Nephron (organoid): ENCODE measurements at regions not wholly inside any gene's neighbourhood (a gene's known extent, or its start where the extent isn't known, plus 50 kb on each side); places are given as distances from the start of the nearest gene placed in this dataset.
"Not testable (repeated sequence)": the region's sequence is repeated elsewhere in the genome, so short reads cannot be mapped to it uniquely, and the experiment has no call there.

Source experiments
- H3K27ac Mint-ChIP-seq, 3 experiments: 2 replicates each; pipeline ENCODE4 v1.8.0; 2020; ENCODE audit warnings: mixed read lengths in 3 of 3, mild to moderate bottlenecking in 2 of 3, moderate library complexity in 1 of 3
- H3K27me3 Mint-ChIP-seq: 2 replicates; pipeline ENCODE4 v1.8.0; 2021; ENCODE audit warnings: low read depth, mild to moderate bottlenecking, moderate library complexity, mixed read lengths
- H3K36me3 Mint-ChIP-seq: 2 replicates; pipeline ENCODE4 v1.8.0; 2020; ENCODE audit warnings: low read depth, mixed read lengths
- H3K4me1 Mint-ChIP-seq: 2 replicates; pipeline ENCODE4 v1.8.0; 2020; ENCODE audit warnings: mixed read lengths
- H3K4me3 Mint-ChIP-seq, 3 experiments: 2 replicates each; pipeline ENCODE4 v1.8.0; 2020; ENCODE audit warnings: mild to moderate bottlenecking in 3 of 3, mixed read lengths in 3 of 3, moderate library complexity in 2 of 3
- H3K9me3 Mint-ChIP-seq: 2 replicates; pipeline ENCODE4 v1.8.0; 2020; ENCODE audit warnings: mixed read lengths
- TF ChIP-seq, protein P1 (sequence below), 3 experiments: fragments of 200-600 bp; sonication (generic); IDR thresholded peaks; one replicate each; pipeline ENCODE4 v1.5.0; 2021; ENCODE audit warnings: antibody characterized with exemption in 3 of 3; ENCODE audit not compliant: unreplicated experiment in 3 of 3

DNA sequence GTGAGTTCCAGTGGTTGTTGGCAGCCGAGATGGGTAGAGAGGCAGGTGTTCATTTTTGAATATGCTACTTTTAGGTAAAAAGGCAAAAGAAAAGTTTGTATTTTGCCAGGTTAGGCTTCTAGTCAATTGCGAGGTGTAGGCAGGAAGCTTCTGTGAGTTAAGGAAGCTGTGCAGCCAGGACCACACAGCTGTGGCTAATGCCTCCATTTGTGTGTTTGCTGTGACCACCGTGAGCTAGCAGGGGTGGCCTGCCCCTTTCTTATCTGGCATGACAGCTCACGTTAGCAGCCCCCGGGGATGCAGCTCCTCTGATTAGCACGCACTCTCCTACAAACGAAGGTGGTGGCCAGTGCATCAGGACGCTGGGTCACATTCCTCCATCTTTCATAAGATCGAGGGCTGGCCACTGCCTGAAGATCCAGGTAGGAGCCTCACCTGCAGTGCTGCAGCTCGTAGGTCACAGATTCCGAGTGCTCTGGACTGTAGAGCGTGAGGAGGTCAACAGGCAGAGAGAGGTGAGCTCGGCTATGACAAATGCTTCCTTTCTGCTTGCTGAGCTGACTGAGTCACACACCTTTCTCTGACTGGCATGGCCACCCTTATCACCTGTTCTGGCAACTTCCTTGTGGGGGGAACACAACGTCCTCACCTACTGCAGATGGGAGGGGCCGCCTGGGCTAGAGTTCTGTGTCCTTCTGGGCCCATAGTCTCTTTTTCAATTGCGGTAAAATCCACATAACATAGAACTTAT is 244.4 kb downstream of the HS3ST3B1 start:
- no peaks in the 10 kb centered on the region for H3K4me1 Mint-ChIP-seq
- no peaks in the 10 kb centered on the region for H3K36me3 Mint-ChIP-seq
- H3K27me3 Mint-ChIP-seq, result no peaks in the 10 kb centered on the region
- TF ChIP-seq, protein P1, sequence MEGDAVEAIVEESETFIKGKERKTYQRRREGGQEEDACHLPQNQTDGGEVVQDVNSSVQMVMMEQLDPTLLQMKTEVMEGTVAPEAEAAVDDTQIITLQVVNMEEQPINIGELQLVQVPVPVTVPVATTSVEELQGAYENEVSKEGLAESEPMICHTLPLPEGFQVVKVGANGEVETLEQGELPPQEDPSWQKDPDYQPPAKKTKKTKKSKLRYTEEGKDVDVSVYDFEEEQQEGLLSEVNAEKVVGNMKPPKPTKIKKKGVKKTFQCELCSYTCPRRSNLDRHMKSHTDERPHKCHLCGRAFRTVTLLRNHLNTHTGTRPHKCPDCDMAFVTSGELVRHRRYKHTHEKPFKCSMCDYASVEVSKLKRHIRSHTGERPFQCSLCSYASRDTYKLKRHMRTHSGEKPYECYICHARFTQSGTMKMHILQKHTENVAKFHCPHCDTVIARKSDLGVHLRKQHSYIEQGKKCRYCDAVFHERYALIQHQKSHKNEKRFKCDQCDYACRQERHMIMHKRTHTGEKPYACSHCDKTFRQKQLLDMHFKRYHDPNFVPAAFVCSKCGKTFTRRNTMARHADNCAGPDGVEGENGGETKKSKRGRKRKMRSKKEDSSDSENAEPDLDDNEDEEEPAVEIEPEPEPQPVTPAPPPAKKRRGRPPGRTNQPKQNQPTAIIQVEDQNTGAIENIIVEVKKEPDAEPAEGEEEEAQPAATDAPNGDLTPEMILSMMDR (IDR thresholded peaks at IDR 0.05; ENCODE audit: unreplicated experiment in 3 of 3), result no peak
- H3K9me3 Mint-ChIP-seq, result peaks cover 4% of the 10 kb centered on the region
- H3K27ac Mint-ChIP-seq, result no peak overlapping the region
- no peak overlapping the region for H3K4me3 Mint-ChIP-seq

DNA sequence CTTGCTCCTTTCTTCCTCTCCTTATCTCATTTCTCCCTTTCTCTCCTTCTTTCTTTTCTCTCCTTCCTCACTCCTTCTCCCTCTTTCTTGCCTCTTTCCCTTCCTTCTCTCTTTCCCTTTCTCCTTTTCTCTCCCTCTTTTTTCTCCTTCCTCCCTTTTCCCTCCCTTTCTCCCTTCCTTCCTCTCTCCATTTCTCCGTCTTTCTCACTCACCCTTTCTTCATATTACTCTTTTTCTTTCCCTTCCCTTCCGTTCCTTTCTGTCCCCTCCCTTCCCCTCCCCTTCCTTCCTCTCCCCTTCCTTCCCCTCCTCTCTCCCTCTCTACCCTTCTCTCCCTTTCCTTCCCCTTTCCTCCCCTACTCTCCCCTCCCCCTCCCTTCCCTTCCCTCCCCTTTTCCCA is 240.8 kb downstream of the HS3ST3B1 start:
- Mint-ChIP-seq H3K36me3 (no peaks in the 10 kb centered on the region), H3K27ac (no peak overlapping the region), H3K9me3 (peaks cover 17% of the 10 kb centered on the region), H3K27me3 (no peaks in the 10 kb centered on the region), H3K4me3 (no peak overlapping the region), H3K4me1 (no peaks in the 10 kb centered on the region)
- TF ChIP-seq, protein P1 (IDR thresholded peaks at IDR 0.05; ENCODE audit: unreplicated experiment in 3 of 3), result no peak

DNA sequence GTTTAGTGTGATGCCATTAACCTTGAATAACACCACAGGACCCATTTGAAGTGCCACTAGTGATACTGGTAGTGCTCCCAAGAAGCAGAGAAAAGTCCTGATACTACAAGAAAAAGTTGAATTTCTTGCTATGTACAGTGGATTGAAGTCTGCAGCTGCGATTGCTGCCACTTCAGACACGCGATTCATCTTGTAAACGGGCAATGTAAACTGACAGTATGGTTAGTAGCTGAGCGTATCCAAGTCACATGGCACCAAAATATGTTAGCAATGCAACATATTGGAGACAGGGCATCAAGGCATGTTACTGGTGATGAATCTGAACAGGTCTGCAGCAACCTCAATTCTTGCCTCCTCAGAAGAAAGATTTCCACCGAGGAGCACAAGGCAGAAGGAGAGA is 238.9 kb downstream of the HS3ST3B1 start:
- Mint-ChIP-seq H3K27me3 (no peaks in the 10 kb centered on the region), H3K4me3 (no peak overlapping the region), H3K27ac (no peak overlapping the region), H3K36me3 (no peaks in the 10 kb centered on the region), H3K9me3 (peaks cover 21% of the 10 kb centered on the region), H3K4me1 (no peaks in the 10 kb centered on the region)
- TF ChIP-seq, protein P1 (IDR thresholded peaks at IDR 0.05; ENCODE audit: unreplicated experiment in 3 of 3), result no peak

DNA sequence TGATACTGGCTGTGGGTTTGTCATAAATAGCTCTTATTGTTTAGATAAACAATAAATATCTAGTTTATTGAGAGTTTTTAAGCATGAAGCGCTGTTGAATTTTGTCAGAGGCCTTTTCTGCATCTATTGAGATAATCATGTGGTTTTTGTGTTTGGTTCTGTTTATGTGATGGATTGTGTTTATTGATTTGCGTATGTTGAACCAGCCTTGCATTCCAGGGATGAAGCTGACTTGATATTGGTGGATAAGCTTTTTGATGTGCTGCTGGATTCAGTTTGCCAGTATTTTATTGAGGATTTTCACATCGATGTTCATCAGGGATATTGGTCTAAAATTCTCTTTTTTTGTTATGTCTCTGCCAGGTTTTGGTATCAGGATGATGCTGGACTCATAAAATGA is 231.4 kb downstream of the HS3ST3B1 start:
- H3K4me3 Mint-ChIP-seq, H3K27ac Mint-ChIP-seq, H3K27me3 Mint-ChIP-seq, H3K4me1 Mint-ChIP-seq: not testable (repeated sequence)
- Mint-ChIP-seq H3K9me3 (peaks cover 40% of the 10 kb centered on the region), H3K36me3 (peaks cover 17% of the 10 kb centered on the region)

DNA sequence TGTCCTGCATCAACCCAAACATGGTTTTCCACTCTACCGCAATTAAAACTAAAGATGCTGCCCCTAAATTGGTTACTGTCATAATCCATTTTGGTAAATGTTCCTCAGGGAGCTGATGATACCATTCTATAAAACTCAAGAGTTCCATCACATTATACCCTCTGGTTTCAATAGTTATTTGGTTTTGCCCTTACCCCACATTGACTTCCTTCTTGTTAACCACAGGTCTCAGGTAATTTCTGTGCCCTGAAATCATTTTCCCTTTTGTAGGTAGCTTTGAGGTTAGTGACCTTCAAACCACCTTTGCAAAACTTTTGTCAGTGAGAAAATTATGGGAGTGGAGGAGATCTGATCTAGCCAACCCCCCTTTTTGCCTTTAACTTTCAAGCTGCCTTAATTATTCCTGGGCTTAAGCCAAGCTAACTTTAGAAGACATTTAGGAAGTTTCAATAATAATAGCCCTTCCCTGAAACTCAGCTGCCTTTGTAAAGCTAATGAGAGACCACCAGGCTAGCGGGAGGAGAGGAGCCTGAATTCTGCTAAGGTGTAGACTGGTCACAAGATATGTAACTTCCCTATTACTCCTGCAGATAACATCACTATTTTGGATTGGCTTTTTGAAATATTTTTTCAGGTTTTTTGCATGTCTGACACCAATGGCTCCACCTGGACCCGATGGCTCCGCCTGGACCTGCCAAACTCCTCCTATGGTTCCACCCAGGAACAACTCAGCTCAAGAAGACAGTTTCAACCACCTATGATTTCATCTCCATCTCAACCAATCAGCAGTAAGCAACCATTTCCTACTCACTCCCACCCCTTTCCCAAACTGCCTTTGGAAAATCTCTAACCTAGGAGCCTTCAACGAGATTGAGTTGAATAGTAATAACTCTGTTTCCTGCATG is 224.9 kb downstream of the HS3ST3B1 start:
- H3K9me3 Mint-ChIP-seq, result peaks cover 6% of the 10 kb centered on the region
- H3K27me3 Mint-ChIP-seq, result peaks cover under 1% of the 10 kb centered on the region
- H3K4me3 Mint-ChIP-seq, result no peak overlapping the region
- H3K4me1 Mint-ChIP-seq, result no peaks in the 10 kb centered on the region
- TF ChIP-seq, protein P1 (IDR thresholded peaks at IDR 0.05; ENCODE audit: unreplicated experiment in 3 of 3), result no peak
- H3K27ac Mint-ChIP-seq, result no peak overlapping the region
- H3K36me3 Mint-ChIP-seq, result no peaks in the 10 kb centered on the region

DNA sequence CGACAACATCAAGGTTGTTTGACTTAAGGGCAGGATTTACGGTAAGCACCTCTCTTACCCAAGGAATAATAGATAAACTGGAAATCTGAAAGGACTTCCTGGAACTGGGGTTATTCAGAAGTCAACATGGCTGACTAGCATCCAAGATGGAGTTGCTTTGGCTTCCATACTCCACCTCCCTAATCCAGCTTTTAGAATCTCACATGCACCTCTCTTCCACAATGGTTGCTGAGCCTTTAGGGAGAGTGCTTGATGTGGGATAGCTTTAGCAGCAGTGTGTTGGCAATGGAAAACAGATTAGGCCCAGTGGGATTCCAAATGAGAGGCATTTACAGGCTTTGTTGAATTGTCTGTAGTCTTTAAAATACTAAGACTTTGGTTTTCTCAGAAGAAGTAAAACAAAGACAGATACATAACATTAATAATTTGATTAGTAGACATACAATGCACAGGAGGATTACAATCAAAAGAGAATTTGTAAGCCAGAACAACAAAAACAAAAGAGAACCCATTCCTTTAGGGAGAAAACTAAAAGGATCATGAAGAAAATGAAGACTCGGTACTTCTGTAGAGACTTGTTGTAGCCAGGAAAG is 222.0 kb downstream of the HS3ST3B1 start:
- Mint-ChIP-seq H3K4me1 (no peaks in the 10 kb centered on the region), H3K9me3 (no peaks in the 10 kb centered on the region), H3K27me3 (peaks cover 9% of the 10 kb centered on the region), H3K4me3 (no peak overlapping the region), H3K36me3 (no peaks in the 10 kb centered on the region), H3K27ac (no peak overlapping the region)
- TF ChIP-seq, protein P1 (IDR thresholded peaks at IDR 0.05; ENCODE audit: unreplicated experiment in 3 of 3), result no peak

DNA sequence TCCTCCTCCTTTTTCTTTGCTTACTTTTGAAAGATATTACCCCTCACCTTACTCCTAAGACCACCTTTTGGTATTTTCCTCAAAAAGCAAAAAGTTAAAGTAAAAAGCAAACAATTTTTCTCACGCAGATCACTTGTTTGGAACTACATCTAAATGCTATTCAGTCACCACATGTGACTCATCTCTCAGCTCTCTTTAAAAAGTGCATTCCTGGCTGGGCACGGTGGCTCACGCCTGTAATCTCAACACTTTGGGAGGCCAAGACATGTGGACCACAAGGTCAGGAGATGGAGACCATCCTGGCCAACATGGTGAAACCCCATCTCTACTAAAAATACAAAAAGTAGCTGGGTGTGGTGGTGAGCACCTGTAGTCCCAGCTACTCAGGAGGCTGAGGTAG is 218.0 kb downstream of the HS3ST3B1 start:
- H3K9me3 Mint-ChIP-seq, H3K27ac Mint-ChIP-seq, H3K4me3 Mint-ChIP-seq, H3K36me3 Mint-ChIP-seq, H3K4me1 Mint-ChIP-seq, H3K27me3 Mint-ChIP-seq: not testable (repeated sequence)
